ENCODE measurements at regions not wholly inside any gene's neighbourhood (a gene's known extent, or its start where the extent isn't known, plus 50 kb on each side); places are given as distances from the start of the nearest gene placed in this dataset.

- Histone ChIP-seq H3K9me3 (no peaks in the 10 kb centered on the region), H3K4me3 (ENCODE audit: low read depth, low read length) (no peak overlapping the region), H3K4me1 (no peaks in the 10 kb centered on the region), H3K36me3 (no peaks in the 10 kb centered on the region), H3K27me3 (no peaks in the 10 kb centered on the region)
- no peak for DNase-seq
- TF ChIP-seq, protein P1, sequence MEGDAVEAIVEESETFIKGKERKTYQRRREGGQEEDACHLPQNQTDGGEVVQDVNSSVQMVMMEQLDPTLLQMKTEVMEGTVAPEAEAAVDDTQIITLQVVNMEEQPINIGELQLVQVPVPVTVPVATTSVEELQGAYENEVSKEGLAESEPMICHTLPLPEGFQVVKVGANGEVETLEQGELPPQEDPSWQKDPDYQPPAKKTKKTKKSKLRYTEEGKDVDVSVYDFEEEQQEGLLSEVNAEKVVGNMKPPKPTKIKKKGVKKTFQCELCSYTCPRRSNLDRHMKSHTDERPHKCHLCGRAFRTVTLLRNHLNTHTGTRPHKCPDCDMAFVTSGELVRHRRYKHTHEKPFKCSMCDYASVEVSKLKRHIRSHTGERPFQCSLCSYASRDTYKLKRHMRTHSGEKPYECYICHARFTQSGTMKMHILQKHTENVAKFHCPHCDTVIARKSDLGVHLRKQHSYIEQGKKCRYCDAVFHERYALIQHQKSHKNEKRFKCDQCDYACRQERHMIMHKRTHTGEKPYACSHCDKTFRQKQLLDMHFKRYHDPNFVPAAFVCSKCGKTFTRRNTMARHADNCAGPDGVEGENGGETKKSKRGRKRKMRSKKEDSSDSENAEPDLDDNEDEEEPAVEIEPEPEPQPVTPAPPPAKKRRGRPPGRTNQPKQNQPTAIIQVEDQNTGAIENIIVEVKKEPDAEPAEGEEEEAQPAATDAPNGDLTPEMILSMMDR (IDR thresholded peaks at IDR 0.05; ENCODE audit: low read depth, low read length), result no peak
Observed at GRCh38 chr12:130063866-130064265, 98.4 kb upstream of the FZD10 start.

DNA sequence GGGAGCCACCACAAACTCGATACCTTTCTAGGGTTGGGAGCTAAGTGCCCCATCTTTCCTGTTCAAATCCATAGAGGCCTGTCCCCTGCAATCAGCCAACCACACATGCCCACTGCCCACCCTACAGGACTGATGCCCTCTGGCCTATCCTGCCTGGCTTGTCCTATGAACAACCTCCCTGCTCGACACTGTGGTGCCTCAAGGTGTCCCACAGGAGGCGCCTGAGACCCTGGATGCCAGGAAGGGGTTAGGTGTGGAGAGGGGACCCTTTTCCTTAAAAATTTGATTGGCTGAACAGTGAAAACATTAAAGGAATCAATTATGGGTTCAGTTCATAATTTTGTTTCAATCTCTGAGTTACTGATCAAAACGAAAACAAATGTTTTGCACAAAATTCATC, 97.3 kb upstream of the FZD10 start:
- H3K9me3 ChIP-seq, result no peaks in the 10 kb centered on the region
- TF ChIP-seq, protein P1 (IDR thresholded peaks at IDR 0.05; ENCODE audit: low read depth, low read length), result no peak

GRCh38 chr12:130066742-130067141, 95.5 kb upstream of the FZD10 start:
- DNase-seq, result no peak
- Histone ChIP-seq H3K36me3 (no peaks in the 10 kb centered on the region), H3K27me3 (no peaks in the 10 kb centered on the region), H3K9me3 (no peaks in the 10 kb centered on the region), H3K4me1 (no peaks in the 10 kb centered on the region), H3K4me3 (ENCODE audit: low read depth, low read length) (no peak overlapping the region)
- TF ChIP-seq, protein P1 (IDR thresholded peaks at IDR 0.05; ENCODE audit: low read depth, low read length), result no peak

More for the DNA sequence above, 97.3 kb upstream of the FZD10 start:
- H3K27me3 ChIP-seq, result no peaks in the 10 kb centered on the region
- H3K4me1 ChIP-seq, result no peaks in the 10 kb centered on the region
- no peaks in the 10 kb centered on the region for H3K36me3 ChIP-seq
- H3K4me3 ChIP-seq (ENCODE audit: low read depth, low read length), result no peak overlapping the region
- DNase-seq, result no peak

GRCh38 chr12:130068741-130069140, 93.5 kb upstream of the FZD10 start:
- TF ChIP-seq, protein P1 (IDR thresholded peaks at IDR 0.05; ENCODE audit: low read depth, low read length), result no peak
- no peaks in the 10 kb centered on the region for H3K27me3 ChIP-seq
- H3K4me3 ChIP-seq (ENCODE audit: low read depth, low read length), result no peak overlapping the region
- H3K36me3 ChIP-seq, result no peaks in the 10 kb centered on the region
- no peak for DNase-seq
- no peaks in the 10 kb centered on the region for H3K9me3 ChIP-seq
- no peaks in the 10 kb centered on the region for H3K4me1 ChIP-seq

DNA sequence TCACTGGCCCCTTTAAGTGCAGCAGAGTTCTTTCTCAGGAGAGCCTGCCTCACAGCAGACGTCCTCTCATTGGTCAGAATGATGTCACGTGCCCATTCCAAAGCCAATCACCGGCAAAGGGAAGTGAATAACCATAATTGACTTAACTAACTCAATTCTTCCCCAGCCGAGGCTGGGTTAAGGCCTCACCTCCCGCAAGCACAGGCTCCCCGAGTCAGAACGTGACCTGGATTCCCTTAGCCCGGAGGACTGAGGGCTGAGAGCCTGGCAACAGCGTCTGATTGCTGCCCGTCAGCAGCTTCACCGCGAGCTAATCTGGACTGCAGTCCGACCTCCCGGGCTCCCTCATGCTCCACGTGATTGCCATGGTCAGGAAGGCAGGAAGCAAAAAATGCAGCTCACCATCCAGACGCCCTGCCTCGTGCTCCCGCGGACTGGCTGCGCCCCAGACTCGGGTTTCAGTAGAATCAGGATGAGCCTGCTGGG, 92.1 kb upstream of the FZD10 start:
- no peaks in the 10 kb centered on the region for H3K9me3 ChIP-seq
- TF ChIP-seq, protein P1 (IDR thresholded peaks at IDR 0.05; ENCODE audit: low read depth, low read length), result no peak
- no peaks in the 10 kb centered on the region for H3K4me1 ChIP-seq
- H3K27me3 ChIP-seq, result no peaks in the 10 kb centered on the region
- peak; percentile 55 for DNase-seq
- H3K4me3 ChIP-seq (ENCODE audit: low read depth, low read length), result peak overlapping the region; percentile 17; the same call in 1 of the 2 replicates
- no peaks in the 10 kb centered on the region for H3K36me3 ChIP-seq

DNA sequence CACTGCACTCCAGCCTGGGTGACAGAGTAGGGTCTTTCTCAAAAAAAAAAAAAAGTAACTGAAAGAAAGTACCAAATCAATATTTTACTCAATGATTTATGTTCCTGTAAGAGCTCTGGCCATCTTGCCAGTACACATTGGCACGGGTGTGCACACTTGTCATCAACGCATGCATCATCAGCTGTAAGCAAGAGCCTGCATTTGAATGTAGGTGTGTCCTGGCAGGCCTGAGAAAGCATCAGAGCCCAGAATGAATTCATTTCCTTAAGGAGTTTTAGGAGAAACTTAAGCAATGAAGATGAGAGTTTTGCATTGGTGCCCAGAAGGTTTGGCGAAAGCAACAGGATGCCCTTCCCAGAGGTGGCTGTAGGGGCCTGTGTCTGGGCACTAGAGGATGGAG, 88.5 kb upstream of the FZD10 start:
- no peaks in the 10 kb centered on the region for H3K9me3 ChIP-seq
- H3K27me3 ChIP-seq, result 0 out of 2 replicates have a peak, but pooled peaks cover 2% of the 10 kb centered on the region
- TF ChIP-seq, protein P1 (IDR thresholded peaks at IDR 0.05; ENCODE audit: low read depth, low read length), result no peak
- H3K4me1 ChIP-seq, result no peaks in the 10 kb centered on the region
- no peak overlapping the region for H3K4me3 ChIP-seq (ENCODE audit: low read depth, low read length)
- H3K36me3 ChIP-seq, result no peaks in the 10 kb centered on the region
- DNase-seq, result no peak

Measured in BE2C (cell line).